Parathyroid adenoma (tissue), 2 donors: ENCODE measurements at regions not wholly inside any gene's neighbourhood (a gene's known extent, or its start where the extent isn't known, plus 50 kb on each side); places are given as distances from the start of the nearest gene placed in this dataset.

Experiments used
- H2AFZ ChIP-seq: fragments of 300-600 bp; sonication (generic); one replicate; pipeline ENCODE4 v1.7.0; 2017; ENCODE audit warnings: antibody characterized with exemption, mild to moderate bottlenecking
- H3K27ac ChIP-seq: fragments of 300-600 bp; sonication (generic); one replicate; pipeline ENCODE4 v1.7.0; 2017
- H3K27me3 ChIP-seq: fragments of 300-600 bp; sonication (generic); one replicate; pipeline ENCODE4 v1.7.0; 2017; ENCODE audit warnings: low read length; ENCODE audit not compliant: control insufficient read depth, insufficient read depth
- H3K36me3 ChIP-seq: fragments of 300-600 bp; sonication (generic); one replicate; pipeline ENCODE4 v1.7.0; 2017; ENCODE audit warnings: low read length; ENCODE audit not compliant: control insufficient read depth, insufficient read depth
- H3K4me1 ChIP-seq: fragments of 300-600 bp; sonication (generic); one replicate; pipeline ENCODE4 v1.7.0; 2017; ENCODE audit warnings: control low read depth
- H3K4me2 ChIP-seq: fragments of 300-600 bp; sonication (generic); one replicate; pipeline ENCODE4 v1.7.0; 2017; ENCODE audit warnings: low read length
- H3K4me3 ChIP-seq: fragments of 300-600 bp; sonication (generic); one replicate; pipeline ENCODE4 v1.7.0; 2017; ENCODE audit warnings: low read depth, low read length
- H3K79me2 ChIP-seq: fragments of 300-600 bp; sonication (generic); one replicate; pipeline ENCODE4 v1.7.0; 2017; ENCODE audit warnings: control low read depth
- H3K9ac ChIP-seq: fragments of 300-600 bp; sonication (generic); one replicate; pipeline ENCODE4 v1.7.0; 2017; ENCODE audit warnings: mild to moderate bottlenecking
- H3K9me3 ChIP-seq: fragments of 300-600 bp; sonication (generic); one replicate; pipeline ENCODE4 v1.7.0; 2017; ENCODE audit warnings: low read length; ENCODE audit not compliant: control insufficient read depth
- CTCF ChIP-seq: fragments of 300-600 bp; sonication (generic); IDR thresholded peaks from one replicate; pipeline ENCODE4 v1.7.0; 2017; ENCODE audit warnings: antibody characterized with exemption, mild to moderate bottlenecking
- donor health status: primary hyperparathyroidism.

GRCh38 chr16:9545522-9546437 lies 454.3 kb downstream of the HAPSTR1 start:
- H3K79me2 ChIP-seq: no peaks in the 10 kb centered on the region
- no peak overlapping the region for H2AFZ ChIP-seq
- no peaks in the 10 kb centered on the region for H3K36me3 ChIP-seq
- H3K4me1 ChIP-seq: no peaks in the 10 kb centered on the region
- H3K9ac ChIP-seq: no peak overlapping the region
- no peak overlapping the region for H3K4me2 ChIP-seq
- H3K27me3 ChIP-seq: no peaks in the 10 kb centered on the region
- H3K27ac ChIP-seq: no peak overlapping the region
- no peak for TF ChIP-seq CTCF
- no peaks in the 10 kb centered on the region for H3K9me3 ChIP-seq
- H3K4me3 ChIP-seq: no peak overlapping the region

GRCh38 chr16:9546438-9546786 lies 455.0 kb downstream of the HAPSTR1 start:
- TF ChIP-seq CTCF: no peak
- Histone ChIP-seq H3K9ac (no peak overlapping the region), H3K36me3 (no peaks in the 10 kb centered on the region), H3K9me3 (no peaks in the 10 kb centered on the region), H3K79me2 (no peaks in the 10 kb centered on the region), H2AFZ (no peak overlapping the region), H3K4me1 (no peaks in the 10 kb centered on the region), H3K27me3 (no peaks in the 10 kb centered on the region), H3K4me2 (no peak overlapping the region), H3K4me3 (no peak overlapping the region), H3K27ac (no peak overlapping the region)

- Histone ChIP-seq H3K27ac (no peak overlapping the region), H2AFZ (no peak overlapping the region), H3K4me3 (no peak overlapping the region), H3K79me2 (no peaks in the 10 kb centered on the region), H3K27me3 (no peaks in the 10 kb centered on the region), H3K9ac (no peak overlapping the region), H3K4me2 (no peak overlapping the region), H3K4me1 (no peaks in the 10 kb centered on the region), H3K36me3 (no peaks in the 10 kb centered on the region), H3K9me3 (no peaks in the 10 kb centered on the region)
- TF ChIP-seq CTCF: no peak
These were observed 458.0 kb downstream of the HAPSTR1 start for GRCh38 chr16:9549487-9549886.

- Histone ChIP-seq H3K36me3 (no peaks in the 10 kb centered on the region), H3K9me3 (no peaks in the 10 kb centered on the region), H3K4me3 (no peak overlapping the region), H3K27ac (no peak overlapping the region), H3K27me3 (no peaks in the 10 kb centered on the region), H3K4me2 (no peak overlapping the region), H3K9ac (no peak overlapping the region), H3K4me1 (no peaks in the 10 kb centered on the region), H2AFZ (no peak overlapping the region), H3K79me2 (no peaks in the 10 kb centered on the region)
- no peak for TF ChIP-seq CTCF
These were observed 463.6 kb downstream of the HAPSTR1 start for GRCh38 chr16:9555051-9555450.
